ENCODE measurements at regions not wholly inside any gene's neighbourhood (a gene's known extent, or its start where the extent isn't known, plus 50 kb on each side); places are given as distances from the start of the nearest gene placed in this dataset.

DNA sequence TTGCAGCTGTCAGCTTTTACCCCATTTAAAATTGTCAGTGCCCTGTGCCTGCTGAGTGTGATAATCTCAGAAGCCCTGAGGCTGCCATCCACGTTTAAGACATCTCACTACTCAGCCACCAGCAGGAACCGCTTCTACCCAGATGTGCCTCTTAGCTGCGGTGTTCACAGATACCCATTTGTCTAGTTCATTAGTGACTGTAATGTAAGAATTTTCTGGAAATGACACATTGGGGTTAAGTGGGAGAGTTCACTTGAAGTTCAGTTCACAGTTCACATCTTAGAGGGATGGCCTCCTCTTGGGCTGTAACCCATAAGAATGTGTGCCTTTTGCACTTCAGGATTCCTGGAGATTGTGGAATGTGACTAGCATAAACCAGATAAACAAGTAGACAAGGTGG is 477.7 kb downstream of the BTBD3 start:
- no peaks in the 10 kb centered on the region for H3K36me3 ChIP-seq
- WGBS, 5 donors = 66 to 75% (median 69%) methylated on average over 3 of the region's 3 CpGs
- H3K4me3 ChIP-seq = no peak overlapping the region
- DNase-seq = no peak
- no peak overlapping the region for H3K27ac ChIP-seq
- H3K4me1 ChIP-seq = no peaks in the 10 kb centered on the region
- intact Hi-C loops (cut with DNase I; ENCODE audit: low total_unique reads) = no loop called here
- H3K9me3 ChIP-seq = no peaks in the 10 kb centered on the region
- no peaks in the 10 kb centered on the region for H3K27me3 ChIP-seq (replicated peaks in 1 of 7)
- TF ChIP-seq, protein P1, sequence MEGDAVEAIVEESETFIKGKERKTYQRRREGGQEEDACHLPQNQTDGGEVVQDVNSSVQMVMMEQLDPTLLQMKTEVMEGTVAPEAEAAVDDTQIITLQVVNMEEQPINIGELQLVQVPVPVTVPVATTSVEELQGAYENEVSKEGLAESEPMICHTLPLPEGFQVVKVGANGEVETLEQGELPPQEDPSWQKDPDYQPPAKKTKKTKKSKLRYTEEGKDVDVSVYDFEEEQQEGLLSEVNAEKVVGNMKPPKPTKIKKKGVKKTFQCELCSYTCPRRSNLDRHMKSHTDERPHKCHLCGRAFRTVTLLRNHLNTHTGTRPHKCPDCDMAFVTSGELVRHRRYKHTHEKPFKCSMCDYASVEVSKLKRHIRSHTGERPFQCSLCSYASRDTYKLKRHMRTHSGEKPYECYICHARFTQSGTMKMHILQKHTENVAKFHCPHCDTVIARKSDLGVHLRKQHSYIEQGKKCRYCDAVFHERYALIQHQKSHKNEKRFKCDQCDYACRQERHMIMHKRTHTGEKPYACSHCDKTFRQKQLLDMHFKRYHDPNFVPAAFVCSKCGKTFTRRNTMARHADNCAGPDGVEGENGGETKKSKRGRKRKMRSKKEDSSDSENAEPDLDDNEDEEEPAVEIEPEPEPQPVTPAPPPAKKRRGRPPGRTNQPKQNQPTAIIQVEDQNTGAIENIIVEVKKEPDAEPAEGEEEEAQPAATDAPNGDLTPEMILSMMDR (IDR thresholded peaks at IDR 0.05 in 8 of 11, conservative IDR thresholded peaks at IDR 0.05 in 3 of 11) = no peak
- TF ChIP-seq POLR2A (IDR thresholded peaks at IDR 0.05) (no peak), POLR2AphosphoS5 (IDR thresholded peaks at IDR 0.05) (no peak)

DNA sequence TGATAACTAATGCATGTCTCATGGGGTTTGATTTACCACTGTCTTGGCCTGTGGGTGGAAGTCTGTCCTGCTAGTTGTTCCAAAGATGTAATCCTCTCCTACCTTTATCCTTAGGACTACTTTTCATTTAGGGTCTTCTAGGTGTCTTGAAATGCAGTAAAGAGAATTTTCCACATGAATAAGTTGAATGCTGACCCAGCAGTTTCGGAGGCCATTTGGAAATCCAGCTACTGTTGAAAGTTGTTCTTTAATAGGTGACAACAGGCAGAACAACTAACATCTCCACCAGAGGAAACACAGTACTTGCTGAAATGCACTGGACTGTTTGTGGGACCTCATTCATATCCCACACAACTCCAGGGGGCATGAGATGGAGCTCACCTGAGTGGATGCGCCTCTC is 478.1 kb downstream of the BTBD3 start:
- no peak overlapping the region for H3K4me3 ChIP-seq
- intact Hi-C loops (cut with DNase I; ENCODE audit: low total_unique reads) = no loop called here
- no peak for DNase-seq
- H3K27ac ChIP-seq = no peak overlapping the region
- H3K27me3 ChIP-seq (replicated peaks in 1 of 7) = no peaks in the 10 kb centered on the region
- no peaks in the 10 kb centered on the region for H3K36me3 ChIP-seq
- H3K9me3 ChIP-seq = no peaks in the 10 kb centered on the region
- WGBS, 5 donors = 79 to 92% (median 81%) methylated on average over 2 of the region's 2 CpGs
- no peaks in the 10 kb centered on the region for H3K4me1 ChIP-seq
- TF ChIP-seq POLR2A (IDR thresholded peaks at IDR 0.05) (no peak), POLR2AphosphoS5 (IDR thresholded peaks at IDR 0.05) (no peak)
- TF ChIP-seq, protein P1 (IDR thresholded peaks at IDR 0.05 in 8 of 11, conservative IDR thresholded peaks at IDR 0.05 in 3 of 11) = no peak

DNA sequence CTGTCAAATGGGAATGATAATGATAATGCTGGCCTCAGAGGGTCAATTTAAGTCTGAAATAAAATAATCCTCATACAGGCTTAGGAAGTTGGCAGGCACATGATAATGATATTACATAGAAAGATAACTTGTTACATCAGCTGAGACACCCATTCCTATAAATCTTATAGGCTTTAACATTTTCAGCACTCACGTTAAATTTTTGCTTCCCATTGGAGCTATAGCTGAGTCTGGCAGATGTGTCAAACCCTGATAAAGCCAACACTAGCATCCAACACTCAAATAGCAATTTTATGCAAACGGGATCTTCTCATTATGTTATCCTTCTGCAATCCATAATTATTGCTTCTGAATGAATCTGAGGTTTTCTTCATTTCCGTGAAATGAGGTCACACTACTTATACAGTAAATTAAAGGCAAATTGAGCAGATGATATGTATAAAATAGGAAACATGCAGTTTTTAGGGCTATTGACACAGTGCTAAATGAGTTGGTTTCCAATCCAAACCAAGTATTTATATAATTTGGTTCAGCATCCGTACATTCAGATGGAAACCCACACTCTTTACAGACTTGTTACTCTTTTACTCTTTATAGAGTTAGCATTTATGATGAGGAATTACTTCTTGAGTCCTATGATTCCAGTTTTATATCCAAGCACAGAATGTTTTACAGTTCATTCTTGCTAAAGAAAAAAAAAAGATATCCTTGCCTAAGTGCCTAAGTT is 481.6 kb downstream of the BTBD3 start:
- Histone ChIP-seq H3K36me3 (no peaks in the 10 kb centered on the region), H3K4me3 (no peak overlapping the region), H3K27ac (no peak overlapping the region), H3K27me3 (replicated peaks in 1 of 7) (no peaks in the 10 kb centered on the region), H3K9me3 (no peaks in the 10 kb centered on the region), H3K4me1 (no peaks in the 10 kb centered on the region)
- no peak for DNase-seq
- intact Hi-C loops (cut with DNase I; ENCODE audit: low total_unique reads) = no loop called here
- TF ChIP-seq POLR2A (IDR thresholded peaks at IDR 0.05) (no peak), POLR2AphosphoS5 (IDR thresholded peaks at IDR 0.05) (no peak)
- TF ChIP-seq, protein P1 (IDR thresholded peaks at IDR 0.05 in 8 of 11, conservative IDR thresholded peaks at IDR 0.05 in 3 of 11) = no peak
- 73 to 86% (median 74%) methylated on average over 4 of the region's 4 CpGs for WGBS, 5 donors

DNA sequence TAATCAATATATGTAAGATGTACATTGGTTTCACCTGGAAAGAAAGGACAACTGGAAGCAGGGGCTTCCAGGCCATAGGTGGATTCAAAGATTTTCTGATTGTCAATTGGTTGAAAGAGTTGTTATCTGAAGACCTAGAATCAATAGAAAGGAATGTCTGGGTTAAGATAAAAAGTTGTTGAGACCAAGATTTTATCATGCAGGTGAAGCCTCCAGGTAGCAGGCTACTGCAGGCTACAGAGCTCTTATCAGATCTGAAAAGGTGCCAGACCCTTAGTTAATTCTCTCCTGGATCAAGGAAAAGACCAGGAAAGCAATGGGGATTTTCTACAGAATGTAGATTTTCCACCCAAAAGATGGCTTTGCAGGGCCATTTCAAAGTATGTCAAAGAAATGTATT is 487.2 kb downstream of the BTBD3 start:
- H3K9me3 ChIP-seq = peaks cover 0 to 50% (median 42%) of the 10 kb centered on the region in 8 donors
- no peaks in the 10 kb centered on the region for H3K4me1 ChIP-seq
- H3K27ac ChIP-seq = no peak overlapping the region
- no peak overlapping the region for H3K4me3 ChIP-seq
- no peaks in the 10 kb centered on the region for H3K27me3 ChIP-seq (replicated peaks in 1 of 7)
- intact Hi-C loops (cut with DNase I; ENCODE audit: low total_unique reads) = no loop called here
- TF ChIP-seq POLR2AphosphoS5 (IDR thresholded peaks at IDR 0.05) = no peak
- no peak for TF ChIP-seq POLR2A (IDR thresholded peaks at IDR 0.05)
- TF ChIP-seq, protein P1 (IDR thresholded peaks at IDR 0.05 in 8 of 11, conservative IDR thresholded peaks at IDR 0.05 in 3 of 11) = no peak
- no peaks in the 10 kb centered on the region for H3K36me3 ChIP-seq
- DNase-seq = no peak
